GM13976 (cell line): ENCODE measurements at regions not wholly inside any gene's neighbourhood (a gene's known extent, or its start where the extent isn't known, plus 50 kb on each side); places are given as distances from the start of the nearest gene placed in this dataset.

Experiments
- DNase-seq: peaks from one replicate; pipeline ENCODE4 v3.0.0; 2012; ENCODE audit warnings: low spot score
- in situ Hi-C: fragments of 300-500 bp; cut with MboI; formaldehyde crosslinking; loops from one replicate; pipeline ENCODE4 v1.12.0; 2022; ENCODE audit warnings: low sequenced_read_pairs, mixed read lengths, inconsistent platforms; ENCODE audit not compliant: unreplicated experiment
- TF ChIP-seq, protein P1 (sequence below): IDR thresholded peaks from 2 replicates; pipeline ENCODE4 v1.5.1; 2012; ENCODE audit warnings: borderline replicate concordance, mild to moderate bottlenecking; ENCODE audit not compliant: insufficient read depth; ENCODE audit errors: extremely low read depth, missing control alignments, control extremely low read depth

DNA sequence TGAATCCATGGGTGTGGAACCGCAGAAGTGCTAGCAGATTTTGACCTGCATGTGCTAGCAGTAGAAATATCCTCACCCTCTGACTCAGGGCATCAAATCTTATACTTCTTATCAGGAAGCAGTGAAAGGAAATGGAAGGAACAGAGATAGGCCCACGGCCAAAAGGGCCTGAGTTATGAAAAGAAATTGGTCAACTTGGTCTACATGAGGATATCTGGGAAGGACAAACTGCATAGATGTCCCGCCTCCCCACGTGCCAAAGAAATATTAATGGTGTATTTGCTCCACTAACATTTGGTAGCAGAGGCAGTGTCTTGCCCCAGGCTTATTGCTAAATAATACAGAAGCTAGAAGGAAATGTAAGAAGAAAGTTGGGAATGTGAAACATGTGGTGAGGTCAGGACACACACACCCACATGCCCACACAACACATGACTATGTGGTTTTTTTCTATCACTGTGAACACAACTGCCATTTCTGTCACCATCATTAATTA is 93.6 kb upstream of the COL8A1 start:
- no peak for DNase-seq
- in situ Hi-C loops = no loop called here

DNA sequence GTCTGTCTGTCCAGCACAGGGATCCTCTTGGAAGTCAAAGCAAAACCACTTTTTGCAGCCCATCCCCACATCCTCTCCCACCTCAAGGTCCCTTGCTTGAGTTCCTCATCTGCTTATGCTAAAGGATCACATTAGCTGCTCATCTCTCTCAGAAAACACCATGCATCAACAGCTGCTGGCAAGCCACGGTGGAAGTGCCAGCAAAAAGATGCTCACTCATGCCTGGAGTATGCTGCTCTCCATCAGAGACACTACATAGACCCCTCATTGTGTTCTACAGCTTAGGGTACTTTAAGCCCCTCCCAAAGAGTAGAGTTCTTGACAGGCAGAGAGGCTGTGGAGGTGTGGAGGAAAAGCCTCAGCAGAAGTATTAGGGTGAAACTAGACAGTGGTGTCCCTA is 94.6 kb upstream of the COL8A1 start:
- in situ Hi-C loops = no loop called here
- TF ChIP-seq, protein P1, sequence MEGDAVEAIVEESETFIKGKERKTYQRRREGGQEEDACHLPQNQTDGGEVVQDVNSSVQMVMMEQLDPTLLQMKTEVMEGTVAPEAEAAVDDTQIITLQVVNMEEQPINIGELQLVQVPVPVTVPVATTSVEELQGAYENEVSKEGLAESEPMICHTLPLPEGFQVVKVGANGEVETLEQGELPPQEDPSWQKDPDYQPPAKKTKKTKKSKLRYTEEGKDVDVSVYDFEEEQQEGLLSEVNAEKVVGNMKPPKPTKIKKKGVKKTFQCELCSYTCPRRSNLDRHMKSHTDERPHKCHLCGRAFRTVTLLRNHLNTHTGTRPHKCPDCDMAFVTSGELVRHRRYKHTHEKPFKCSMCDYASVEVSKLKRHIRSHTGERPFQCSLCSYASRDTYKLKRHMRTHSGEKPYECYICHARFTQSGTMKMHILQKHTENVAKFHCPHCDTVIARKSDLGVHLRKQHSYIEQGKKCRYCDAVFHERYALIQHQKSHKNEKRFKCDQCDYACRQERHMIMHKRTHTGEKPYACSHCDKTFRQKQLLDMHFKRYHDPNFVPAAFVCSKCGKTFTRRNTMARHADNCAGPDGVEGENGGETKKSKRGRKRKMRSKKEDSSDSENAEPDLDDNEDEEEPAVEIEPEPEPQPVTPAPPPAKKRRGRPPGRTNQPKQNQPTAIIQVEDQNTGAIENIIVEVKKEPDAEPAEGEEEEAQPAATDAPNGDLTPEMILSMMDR = no peak
- no peak for DNase-seq

More for the DNA sequence above, 93.6 kb upstream of the COL8A1 start:
- TF ChIP-seq, protein P1 = no peak

DNA sequence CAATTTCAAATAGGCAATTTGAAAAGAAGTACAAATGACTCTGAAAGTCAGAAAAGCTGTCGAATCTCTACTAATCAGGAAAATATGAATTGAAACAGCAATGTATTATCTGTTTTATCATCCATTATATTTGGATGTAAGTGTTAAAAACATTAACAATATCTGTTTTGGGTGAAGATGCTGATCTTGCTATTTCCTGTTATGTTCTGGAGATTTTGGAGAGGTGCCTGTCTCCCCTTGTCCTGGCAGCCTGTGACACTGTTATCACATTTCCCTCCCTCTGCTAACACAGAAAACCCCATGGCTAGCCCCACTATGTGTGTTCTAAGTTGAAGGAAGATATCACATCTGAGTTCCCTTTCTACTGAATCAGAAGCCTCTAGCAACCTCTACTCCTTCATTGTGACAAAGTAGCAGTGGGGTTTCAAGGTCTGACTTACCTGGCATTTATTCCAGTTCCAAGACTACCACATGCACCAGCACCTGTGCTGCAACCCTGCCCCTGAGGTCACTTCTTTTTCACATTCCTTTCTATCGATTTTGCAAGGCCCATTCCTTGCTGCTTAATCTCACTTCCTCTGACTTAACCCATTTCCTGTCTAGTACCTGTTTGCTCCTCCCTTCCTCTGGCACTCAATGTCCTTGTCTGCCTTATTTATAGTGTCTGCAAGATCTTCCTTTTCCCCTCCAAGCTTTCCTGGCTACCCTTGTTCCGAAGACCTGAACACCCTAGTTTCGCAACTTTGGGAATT is 95.5 kb upstream of the COL8A1 start:
- TF ChIP-seq, protein P1 = no peak
- in situ Hi-C loops = no loop called here
- DNase-seq = no peak

DNA sequence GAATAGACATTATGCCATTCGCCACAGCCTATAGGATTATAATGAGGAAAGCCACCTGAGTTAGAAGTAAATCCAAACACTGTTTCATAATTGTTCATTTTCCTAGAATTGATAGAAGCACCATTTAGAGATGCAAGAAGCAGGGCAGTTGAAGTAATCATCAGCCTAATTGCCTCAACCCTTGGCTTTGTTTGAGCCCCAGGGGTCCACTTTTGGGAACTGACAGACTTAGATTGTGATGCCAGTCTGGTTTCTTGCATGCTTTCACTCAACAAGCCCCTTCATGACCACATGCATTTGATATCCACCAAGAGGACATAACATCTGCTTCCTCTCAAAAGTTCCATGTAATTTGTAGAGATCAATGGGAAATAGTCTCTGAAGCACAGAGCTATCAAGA is 97.2 kb upstream of the COL8A1 start:
- in situ Hi-C loops = no loop called here
- DNase-seq = no peak
- TF ChIP-seq, protein P1 = no peak

DNA sequence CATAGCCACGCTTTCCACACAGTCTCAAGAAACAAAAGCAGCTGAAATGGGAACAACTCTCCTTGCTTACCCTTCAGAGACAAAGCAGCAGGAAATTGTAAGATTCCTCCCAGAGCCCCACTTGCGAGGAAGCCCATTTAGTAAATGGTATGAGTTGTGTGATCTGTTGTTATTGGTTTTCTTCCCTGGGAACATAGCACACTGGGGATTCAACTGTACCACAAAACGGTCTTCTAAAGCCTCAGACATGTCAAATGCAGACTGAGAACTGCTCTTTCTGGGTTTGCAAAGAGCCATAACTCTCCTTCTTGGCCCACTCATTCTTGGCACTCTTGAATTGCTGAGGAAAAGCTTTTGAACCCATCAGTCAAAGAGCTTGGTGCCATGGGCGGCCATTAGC is 101.0 kb upstream of the COL8A1 start:
- DNase-seq = no peak
- in situ Hi-C loops = no loop called here
- TF ChIP-seq, protein P1 = no peak

DNA sequence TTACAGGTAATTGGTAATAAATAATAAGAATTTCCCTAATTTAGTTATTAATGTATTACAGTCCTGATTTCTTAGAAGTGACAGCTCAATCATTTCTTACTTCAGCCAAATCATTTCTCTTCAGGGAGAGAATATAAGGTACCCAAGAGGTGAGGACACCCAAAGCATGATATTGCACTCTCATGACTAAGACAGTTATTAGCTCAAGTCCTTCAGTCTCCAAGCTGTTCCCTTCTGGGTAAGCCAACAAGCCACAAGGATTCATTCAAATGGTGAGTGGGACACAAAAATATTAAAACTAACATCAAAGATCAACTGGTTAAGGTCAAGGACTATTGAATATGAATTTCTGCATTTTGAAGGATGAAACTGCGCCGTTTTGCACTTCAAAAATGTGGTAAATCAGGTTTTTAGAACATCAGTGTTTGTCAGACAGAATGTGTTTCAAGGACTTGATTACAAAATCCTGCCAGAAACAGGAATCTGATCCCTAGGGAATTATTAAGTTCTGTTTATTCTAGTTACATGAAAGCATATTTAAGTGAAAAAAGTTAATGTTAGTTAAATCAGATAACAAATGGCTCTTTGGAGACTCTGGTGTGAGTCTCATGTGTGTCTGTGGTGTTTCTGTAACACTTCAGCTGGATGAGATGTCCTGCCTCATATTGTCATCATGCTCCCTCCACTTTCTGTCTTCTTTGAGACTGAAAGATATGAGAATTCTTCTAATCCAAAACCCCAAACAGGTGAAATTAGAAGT is 101.7 kb upstream of the COL8A1 start:
- in situ Hi-C loops = no loop called here
- no peak for DNase-seq
- TF ChIP-seq, protein P1 = no peak
